ENCODE measurements at regions not wholly inside any gene's neighbourhood (a gene's known extent, or its start where the extent isn't known, plus 50 kb on each side); places are given as distances from the start of the nearest gene placed in this dataset.
A peak's percentile ranks its signal among the peaks of the same experiment; 100 is the strongest.

- Histone ChIP-seq H3K4me1 (no peaks in the 10 kb centered on the region), H3K36me3 (no peaks in the 10 kb centered on the region), H3K4me3 (no peak overlapping the region), H3K9me3 (no peaks in the 10 kb centered on the region), H3K27me3 (no peaks in the 10 kb centered on the region), H3K27ac (no peak overlapping the region)
- intact Hi-C loops (cut with DNase I; ENCODE audit: low total_unique reads): no loop called here
- no peak for DNase-seq
- no peak for TF ChIP-seq CTCF (IDR thresholded peaks at IDR 0.05)
These were observed 55.2 kb upstream of the DAPK1 start for GRCh38 chr9:87442451-87442850.

GRCh38 chr9:87443006-87443405, 54.7 kb upstream of the DAPK1 start:
- Histone ChIP-seq H3K27ac (no peak overlapping the region), H3K27me3 (no peaks in the 10 kb centered on the region), H3K4me3 (no peak overlapping the region), H3K36me3 (no peaks in the 10 kb centered on the region), H3K9me3 (no peaks in the 10 kb centered on the region), H3K4me1 (no peaks in the 10 kb centered on the region)
- no peak for DNase-seq
- intact Hi-C loops (cut with DNase I; ENCODE audit: low total_unique reads): no loop called here
- no peak for TF ChIP-seq CTCF (IDR thresholded peaks at IDR 0.05)

GRCh38 chr9:87443461-87443860, 54.2 kb upstream of the DAPK1 start:
- Histone ChIP-seq H3K27me3 (no peaks in the 10 kb centered on the region), H3K4me1 (no peaks in the 10 kb centered on the region), H3K9me3 (no peaks in the 10 kb centered on the region), H3K36me3 (no peaks in the 10 kb centered on the region), H3K27ac (no peak overlapping the region), H3K4me3 (no peak overlapping the region)
- intact Hi-C loops (cut with DNase I; ENCODE audit: low total_unique reads): no loop called here
- TF ChIP-seq CTCF (IDR thresholded peaks at IDR 0.05): no peak
- DNase-seq: no peak

GRCh38 chr9:87445646-87446045, 52.0 kb upstream of the DAPK1 start:
- Histone ChIP-seq H3K4me3 (no peak overlapping the region), H3K9me3 (no peaks in the 10 kb centered on the region), H3K27ac (no peak overlapping the region), H3K27me3 (no peaks in the 10 kb centered on the region), H3K36me3 (no peaks in the 10 kb centered on the region), H3K4me1 (no peaks in the 10 kb centered on the region)
- peak in 1 of 2 donors; percentile 38 for DNase-seq
- no peak for TF ChIP-seq CTCF (IDR thresholded peaks at IDR 0.05)
- intact Hi-C loops (cut with DNase I; ENCODE audit: low total_unique reads): no loop called here

GRCh38 chr9:87446527-87446926, 51.1 kb upstream of the DAPK1 start:
- DNase-seq: no peak
- Histone ChIP-seq H3K27ac (no peak overlapping the region), H3K4me3 (no peak overlapping the region), H3K27me3 (no peaks in the 10 kb centered on the region), H3K36me3 (no peaks in the 10 kb centered on the region), H3K9me3 (no peaks in the 10 kb centered on the region), H3K4me1 (no peaks in the 10 kb centered on the region)
- intact Hi-C loops (cut with DNase I; ENCODE audit: low total_unique reads): no loop called here
- TF ChIP-seq CTCF (IDR thresholded peaks at IDR 0.05): no peak

Data from tibial artery (tissue), 4 donors.